RCC 7860 (cell line): ENCODE measurements at regions not wholly inside any gene's neighbourhood (a gene's known extent, or its start where the extent isn't known, plus 50 kb on each side); places are given as distances from the start of the nearest gene placed in this dataset.

Experiments used
- DNase-seq: peaks from one replicate; pipeline ENCODE4 v3.0.0-alpha.2; 2015; ENCODE audit warnings: low spot score
- FAIRE-seq: peaks from 2 replicates; lab custom pipeline; 2012; peaks lifted over from hg19 to GRCh38; lab: Jason Lieb, UNC

DNA sequence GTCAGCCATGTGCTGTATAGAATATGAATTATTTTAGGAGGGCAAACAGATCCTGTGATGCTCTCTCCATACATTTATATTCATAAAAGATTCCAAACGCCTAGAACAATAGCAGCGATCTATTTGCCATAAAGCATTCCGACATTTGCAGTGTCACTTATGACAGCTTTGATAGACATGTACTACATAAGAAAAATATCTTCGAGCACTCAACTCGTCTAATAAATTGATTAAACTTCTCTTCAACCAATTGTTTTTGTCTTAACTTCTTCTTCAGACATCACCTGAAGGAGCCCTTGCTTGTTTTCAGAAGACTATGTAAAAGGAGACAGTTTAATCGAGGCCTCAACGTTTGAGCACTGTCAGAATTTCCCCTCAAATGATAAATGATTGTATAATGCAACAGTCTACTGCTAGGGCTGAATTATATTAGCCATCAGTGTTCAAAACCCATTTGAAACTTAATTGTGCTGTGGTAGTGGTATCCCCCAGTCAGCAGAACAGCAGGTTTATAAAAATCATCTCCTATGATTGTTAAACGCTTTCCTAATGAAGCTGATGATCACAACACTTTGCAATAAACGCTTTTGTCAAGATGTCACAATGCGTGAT, 158.0 kb upstream of the MGMT start:
- FAIRE-seq: no peak
- no peak for DNase-seq

DNA sequence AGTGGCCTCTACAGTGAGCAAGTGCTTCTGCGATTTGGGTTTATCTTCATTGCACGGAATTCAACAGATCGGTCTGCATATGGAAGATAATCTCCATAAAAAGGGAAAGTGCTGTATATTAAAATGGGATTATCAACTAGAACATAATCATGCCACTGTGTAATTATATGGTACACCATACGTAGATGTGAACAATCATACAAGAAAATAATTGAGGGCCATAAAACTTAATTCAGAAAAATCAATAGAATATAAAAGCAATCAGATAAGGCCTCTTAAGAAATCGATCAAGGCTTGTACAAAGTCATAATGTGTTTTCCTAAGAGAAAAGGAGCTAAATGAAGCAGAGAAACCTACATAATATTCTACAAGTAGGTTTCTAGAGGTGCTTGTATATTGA, 157.5 kb upstream of the MGMT start:
- DNase-seq: no peak
- no peak for FAIRE-seq

DNA sequence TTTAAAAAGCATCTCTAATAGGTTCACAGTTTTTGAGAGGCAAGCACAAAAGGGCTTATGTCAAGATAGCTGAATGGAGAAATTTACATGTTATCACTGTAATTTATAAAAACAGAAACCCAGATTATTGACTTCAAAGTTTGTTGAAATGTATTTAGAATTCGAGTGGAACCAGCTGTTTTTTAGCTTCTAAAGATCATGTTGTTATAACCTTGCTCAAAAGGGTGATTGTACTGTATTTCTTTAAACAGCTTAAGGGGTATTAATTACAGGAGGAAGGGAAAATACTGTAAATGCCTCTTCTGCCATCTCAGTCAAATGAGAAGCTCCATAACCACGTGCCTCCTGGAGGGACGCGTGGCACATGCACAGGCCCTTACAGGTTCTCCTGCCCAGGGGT, 156.2 kb upstream of the MGMT start:
- DNase-seq (no peak), FAIRE-seq (no peak)

DNA sequence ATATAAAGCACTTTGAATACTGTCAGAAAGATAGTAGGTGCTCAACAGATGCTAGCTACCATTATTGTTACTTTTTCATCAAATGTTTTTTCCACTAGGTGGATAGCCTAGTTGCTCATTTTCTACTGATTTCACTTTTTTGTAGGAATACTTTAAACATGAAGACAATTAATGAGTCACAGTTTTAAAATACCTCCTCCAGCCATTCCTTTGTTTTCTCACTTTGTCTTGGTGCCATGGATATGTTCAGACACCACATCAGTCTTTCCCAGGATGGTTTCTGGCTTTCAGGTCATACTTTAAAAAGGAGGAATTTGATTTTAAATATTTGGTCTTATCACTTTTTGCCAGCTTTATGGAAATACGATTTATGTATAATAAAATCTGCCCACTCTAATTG, 147.1 kb upstream of the MGMT start:
- FAIRE-seq (no peak), DNase-seq (no peak)

DNA sequence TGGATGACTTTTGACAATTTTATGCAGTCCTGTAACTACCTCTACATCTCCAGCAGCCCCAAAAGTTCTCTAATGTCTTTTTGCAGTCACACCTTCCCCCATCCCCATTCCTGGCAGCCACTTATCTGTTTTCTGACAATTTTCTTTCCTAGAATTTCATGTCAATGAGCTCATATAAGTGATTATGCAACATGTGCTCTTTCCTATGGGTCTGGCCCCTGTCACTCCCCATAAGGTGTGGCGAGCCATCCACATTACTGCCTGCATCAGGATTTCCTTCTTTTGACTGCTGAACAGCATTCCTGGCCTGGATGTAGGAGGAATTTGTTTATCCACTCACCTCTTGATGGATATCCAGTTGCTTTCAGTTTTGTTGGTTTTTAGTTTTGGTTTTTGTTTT, 146.7 kb upstream of the MGMT start:
- DNase-seq (no peak), FAIRE-seq (no peak)

DNA sequence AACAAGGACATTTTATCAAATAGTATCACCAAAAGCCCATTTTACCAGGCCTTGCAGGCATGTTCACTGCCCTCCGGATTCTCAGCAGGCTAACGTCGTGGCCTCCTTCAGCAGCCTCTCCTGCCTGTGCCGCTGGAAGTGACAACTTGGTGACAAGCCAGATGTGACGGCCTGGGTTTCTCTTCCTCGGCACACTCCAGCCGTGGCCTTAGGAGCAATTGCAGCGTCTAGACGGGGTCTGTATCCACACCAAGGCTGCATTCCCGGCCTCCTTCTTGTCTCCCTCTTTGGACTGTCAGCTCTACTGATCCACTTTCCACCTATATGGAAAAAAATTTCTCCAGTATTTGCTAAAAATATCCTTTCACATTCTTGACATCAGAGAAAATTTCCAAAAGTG, 145.3 kb upstream of the MGMT start:
- DNase-seq: no peak
- FAIRE-seq: no peak

DNA sequence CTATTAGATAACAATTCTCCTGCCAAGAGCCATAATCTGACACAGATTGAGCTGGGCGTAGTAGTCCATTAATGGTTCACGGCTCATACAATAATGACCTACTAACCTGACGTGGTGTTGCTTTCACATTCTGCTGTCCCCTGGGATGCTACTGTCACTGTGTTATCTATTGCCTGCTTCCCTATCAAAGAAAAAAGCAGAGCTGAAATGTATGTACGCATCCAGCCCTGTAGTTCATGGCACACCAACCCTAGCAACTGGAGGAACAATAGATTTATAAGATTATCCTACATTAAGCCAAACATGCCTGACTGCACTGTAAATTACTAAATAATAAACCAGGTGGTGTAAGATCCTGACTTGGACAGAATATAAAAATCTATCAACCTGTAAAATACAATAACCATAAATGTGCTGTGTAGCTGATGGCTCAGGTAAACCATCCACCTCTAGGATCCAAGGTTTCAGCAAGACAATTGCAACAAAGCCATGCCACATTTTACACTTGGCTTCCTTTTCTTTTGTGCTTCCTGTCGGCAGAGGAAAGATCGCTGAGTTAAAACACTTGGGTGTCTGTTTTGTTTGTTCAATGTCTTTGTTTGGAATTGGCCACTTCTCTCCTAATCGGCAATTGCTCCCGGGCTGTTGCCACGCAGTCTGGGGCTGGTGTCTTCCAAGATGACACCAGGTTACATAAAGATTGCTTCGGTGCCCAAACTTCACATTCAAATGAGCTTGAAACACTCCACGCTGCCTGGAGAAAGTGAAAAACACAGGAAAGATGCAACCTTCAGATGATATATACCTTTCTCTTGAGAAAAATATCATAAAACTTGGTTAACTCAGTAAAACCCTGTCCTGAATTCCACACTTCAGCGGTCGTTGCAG, 143.9 kb upstream of the MGMT start:
- DNase-seq (no peak), FAIRE-seq (no peak)

DNA sequence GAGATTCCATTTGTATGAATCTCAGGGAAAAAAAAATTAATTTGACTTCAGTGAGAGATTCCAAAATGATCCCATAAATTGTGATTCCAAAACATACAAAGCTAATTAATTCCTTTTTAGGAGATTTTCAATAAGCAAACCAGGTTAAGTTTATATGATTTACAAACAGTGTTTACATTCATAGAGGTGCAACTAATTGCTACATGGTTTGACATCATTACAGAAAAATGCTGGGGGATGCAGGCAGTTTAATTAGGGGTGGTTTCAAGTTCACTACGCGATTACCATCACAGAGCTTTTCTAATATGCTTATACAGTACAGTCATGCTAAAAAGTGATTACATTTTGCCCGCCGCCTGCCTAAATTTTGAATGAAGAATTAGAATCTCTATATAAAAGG, 143.2 kb upstream of the MGMT start:
- FAIRE-seq: no peak
- no peak for DNase-seq

DNA sequence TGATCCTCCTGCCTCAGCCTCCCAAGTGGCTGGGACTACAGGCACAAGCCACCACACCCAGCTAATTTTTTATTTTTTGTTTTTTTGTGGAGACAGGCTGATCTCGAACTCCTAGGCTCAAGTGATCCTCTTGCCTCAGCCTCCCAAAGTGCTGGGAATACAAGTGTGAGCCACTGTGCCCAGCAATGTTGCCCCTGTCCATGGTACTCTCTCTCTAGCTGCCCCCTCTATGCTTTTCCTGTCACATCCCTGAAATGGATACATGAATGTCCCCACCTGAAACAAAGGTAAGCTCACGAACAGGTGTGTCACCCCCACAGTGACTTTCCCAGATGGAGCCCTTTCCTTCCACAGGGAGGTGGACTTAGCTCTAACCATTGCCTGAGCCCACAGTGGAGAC, 141.1 kb upstream of the MGMT start:
- no peak for FAIRE-seq
- no peak for DNase-seq

DNA sequence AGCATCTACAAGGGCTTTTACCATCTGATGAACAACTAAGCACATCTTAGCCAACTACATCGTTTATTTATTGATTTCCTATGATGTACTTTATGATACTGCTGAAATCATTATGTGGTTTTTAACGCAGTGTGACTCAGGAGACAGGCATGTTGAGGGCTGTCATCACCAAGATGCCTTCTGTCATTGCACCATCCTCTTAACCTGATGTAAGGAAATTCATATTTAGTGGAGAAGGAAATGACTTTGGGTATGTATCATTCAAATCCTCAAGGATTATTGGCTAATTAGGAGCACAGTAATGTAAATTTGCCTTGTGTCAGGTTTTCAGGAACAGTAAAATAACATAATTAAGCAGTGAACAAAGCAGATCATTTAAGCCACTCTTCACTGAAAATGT, 138.5 kb upstream of the MGMT start:
- no peak for DNase-seq
- no peak for FAIRE-seq

DNA sequence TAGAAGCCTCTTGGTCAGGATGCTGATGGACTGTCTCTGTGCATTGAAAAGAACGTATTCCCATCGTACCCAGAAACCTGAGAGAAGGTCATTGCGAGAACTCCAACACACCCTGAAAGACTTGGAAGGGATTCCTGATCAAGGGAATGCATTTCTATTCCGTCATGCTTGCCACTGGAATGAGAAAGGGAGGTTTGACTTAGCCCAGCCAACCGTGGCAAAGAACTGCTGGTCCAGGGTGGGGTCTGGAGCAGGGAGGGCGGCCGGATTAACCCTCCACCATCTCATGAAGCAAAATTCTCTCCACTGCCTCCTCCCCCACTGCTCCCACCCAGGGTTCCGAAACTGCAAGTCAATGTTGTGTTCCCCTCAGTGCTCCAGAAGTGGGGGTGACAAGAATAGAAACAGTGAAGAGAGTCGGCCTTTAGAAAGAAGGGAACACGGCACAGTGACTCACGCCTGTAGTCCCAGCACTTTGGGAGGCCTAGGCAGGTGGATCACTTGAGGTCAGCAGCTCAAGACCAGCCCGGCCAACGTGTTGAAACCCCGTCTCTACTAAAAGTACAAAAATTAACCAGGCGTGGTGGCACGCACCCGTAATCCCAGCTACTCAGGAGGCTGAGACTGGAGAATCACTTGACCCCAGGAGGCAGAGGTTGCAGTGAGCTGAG, 137.5 kb upstream of the MGMT start:
- DNase-seq (no peak), FAIRE-seq (no peak)

DNA sequence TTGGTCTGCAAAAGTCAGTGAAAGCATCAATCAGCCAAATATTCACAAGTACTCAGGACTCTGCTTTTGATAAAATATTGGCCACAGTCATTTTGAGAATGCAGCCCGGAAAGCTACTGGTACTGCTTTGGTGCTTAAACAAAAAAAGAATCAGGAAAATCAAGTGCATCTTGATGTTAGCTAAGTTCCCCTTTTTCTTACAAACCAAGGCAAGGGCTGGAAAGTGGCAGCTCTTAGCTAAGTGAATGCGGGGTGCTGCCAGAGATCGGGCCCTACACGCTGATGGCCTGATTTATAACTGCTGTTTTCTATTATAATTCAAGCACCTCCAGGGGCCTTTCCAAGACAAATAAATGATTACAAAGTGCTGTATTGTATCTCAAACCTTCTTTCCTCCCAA, 136.8 kb upstream of the MGMT start:
- no peak for DNase-seq
- no peak for FAIRE-seq

DNA sequence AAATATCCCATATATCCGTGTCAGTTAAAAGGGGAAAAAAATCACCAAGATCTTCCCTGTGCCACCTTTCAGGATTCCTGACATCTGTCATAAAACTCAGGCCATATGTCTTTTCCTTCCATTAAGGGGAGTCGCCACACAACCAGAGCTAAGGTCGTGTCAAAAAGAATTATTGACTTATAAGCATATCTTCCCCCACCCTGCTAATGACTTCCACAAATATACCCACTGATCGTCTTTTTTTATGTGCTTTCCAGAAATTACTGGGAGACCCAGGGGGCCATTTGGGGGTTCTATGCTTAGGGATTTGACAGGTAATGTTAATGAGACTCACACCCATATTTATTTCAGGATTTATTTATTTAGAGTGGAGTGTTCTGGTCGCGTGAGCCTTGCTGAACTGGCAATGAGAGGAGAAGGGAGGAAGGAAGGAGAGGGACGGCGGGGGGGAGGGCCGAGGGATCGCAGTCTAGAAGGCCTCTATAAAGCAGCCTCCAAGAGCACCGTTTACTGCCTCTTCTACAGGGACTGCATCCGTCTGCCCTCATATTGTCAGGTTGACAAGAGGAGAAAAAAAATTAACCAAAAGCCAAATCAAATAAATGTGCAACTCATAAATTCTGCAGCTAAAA, 135.7 kb upstream of the MGMT start:
- FAIRE-seq: no peak
- DNase-seq: no peak

DNA sequence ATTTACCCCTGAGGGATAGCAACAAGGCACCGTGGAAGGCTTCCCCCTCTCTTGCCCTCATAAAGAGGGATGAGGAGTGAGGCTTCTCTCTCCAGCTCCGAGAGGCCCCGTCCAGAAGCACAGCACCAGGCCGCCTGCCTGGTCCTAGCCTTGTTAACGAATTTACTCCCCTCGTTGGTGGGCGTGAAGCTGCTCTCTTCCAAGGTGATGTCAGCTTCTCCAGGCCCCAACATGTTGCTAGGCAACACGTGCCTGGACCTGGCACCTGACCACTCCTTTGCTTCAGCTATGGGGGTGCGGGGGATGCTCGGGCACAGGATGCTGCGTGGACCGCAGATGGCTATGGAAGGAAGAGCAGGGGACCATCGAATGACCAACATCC, 135.2 kb upstream of the MGMT start:
- DNase-seq: no peak
- FAIRE-seq: no peak

DNA sequence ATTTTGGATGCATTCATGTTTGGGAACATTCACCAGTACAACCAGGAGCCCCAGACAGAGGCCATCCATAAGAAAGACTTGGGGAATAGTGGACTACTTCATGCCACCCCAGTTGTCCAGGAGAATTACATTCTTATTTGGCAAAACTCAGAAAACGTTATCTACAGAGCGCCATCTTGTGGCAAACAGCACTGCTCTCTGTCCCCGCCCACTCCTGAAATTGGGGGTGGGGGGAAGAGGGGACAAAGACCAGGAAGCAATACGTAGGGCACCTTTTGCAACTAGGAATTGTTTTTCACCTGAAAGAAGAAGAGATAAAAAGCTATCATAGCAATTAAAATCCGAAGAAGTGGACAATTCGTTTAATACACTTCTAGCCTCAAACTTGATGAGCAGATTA, 134.6 kb upstream of the MGMT start:
- FAIRE-seq (no peak), DNase-seq (no peak)

DNA sequence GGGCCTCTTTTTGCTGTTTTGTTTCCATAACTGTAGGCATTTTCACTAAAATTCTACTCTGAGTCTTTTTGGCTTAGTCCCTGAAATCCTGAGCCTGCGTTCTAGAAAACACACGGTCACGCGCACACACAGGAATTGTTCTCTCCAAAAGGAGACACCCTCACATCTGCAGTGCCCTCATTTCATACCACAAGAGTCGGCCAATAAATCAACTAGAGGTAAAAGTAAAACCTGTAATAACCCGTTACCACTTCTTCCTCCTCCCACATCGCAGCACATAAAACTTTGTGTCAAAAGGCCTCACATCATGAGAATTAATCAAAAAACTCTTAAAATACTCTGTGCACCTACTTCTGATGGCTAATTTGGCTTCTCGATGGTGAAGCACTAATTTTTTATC, 133.3 kb upstream of the MGMT start:
- FAIRE-seq: no peak
- no peak for DNase-seq

DNA sequence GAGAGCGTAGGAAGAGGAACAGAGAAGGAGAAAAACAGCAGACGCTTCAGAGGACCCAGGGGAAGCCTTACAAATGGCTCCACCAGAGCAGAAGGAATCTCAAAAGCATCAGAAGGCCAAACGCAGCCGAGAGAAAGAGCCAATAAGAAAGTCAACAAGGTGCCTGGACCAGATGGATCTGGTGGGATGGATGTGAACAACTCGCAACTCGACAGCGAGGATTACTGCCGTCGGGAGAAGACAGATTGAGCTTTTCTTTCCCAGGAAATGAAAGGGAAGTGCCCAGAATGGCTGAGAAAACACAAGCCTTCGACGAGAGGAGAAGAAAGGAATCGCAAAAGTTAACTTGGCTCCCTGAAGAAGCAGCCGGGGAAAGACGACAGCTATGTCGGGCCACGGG, 132.8 kb upstream of the MGMT start:
- FAIRE-seq: no peak
- DNase-seq: no peak

DNA sequence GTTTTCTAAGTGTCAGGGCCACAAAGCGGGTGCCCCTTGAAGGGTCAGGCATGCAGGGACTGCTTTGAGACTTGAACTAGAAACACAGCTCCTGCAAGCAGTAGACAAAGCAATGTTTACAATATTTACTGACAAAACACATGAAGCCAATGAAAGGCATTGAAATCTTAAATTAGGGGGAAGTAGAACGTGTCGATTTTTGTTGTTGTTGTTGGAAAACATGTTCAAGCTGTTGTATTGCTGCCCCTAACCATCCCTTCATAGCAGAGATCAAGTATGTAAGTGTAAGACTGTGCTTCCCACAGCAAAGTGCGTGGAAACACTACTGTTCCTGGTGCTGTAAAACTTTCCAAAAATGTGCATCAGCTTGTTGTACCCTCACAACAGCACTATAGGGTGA, 131.6 kb upstream of the MGMT start:
- FAIRE-seq (no peak), DNase-seq (no peak)

DNA sequence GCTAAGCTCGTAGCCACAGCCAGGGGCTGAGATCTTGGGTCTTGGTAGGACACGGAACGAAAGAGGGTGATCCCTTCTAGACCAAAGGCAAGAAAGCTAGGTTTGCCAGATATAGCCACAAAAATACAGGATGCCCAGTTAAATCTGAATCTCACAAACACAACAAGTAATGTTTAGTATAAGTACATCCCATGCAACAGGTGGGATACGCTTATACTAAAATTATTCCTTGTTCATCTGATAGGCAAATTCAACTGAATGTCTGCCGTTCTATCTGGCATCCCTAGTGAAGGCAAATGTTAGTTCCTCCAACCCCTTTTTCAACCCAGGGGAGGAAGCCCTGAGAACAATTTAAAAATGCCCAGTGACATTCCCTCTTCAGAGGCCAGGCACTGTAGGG, 131.1 kb upstream of the MGMT start:
- DNase-seq: no peak
- FAIRE-seq: no peak

DNA sequence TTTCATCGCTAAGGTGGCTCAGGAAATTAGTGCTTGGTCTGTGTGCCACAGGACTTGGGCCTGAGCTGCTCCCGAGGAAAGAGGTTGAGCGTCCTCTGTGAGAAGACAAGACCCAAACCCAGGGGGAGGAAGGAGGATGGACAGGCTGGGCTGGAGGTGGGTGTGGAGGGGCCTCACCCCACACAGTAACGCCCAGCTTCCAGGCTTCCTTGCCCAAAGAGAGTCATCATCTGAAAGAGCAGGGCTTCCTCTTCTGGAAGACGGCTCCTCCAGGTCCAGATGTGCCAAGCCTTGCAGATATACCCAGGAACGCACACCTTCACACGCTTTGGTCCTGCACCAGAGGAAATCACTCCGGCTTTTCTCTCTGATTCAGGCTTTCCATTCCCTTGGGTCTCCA, 127.8 kb upstream of the MGMT start:
- no peak for FAIRE-seq
- DNase-seq: no peak

DNA sequence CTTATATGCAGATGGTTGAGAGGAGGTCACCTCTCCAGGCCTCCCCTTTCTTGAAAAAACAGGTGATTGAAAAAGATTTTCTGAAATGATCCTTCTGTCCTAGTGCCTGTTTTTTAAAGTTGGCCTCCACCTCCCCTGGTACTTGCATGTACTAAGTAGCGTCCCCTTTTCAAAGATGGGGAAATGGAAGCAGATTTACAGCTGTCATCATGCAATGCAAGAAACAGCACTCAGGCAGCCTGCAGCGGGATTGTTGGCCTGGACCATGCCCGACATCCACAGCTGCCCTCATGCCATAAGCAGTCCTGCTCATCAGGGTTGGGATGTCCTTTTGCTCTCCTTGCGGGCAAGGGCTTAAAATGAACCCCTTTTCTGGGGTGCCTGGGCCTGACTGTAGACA, 127.2 kb upstream of the MGMT start:
- DNase-seq (no peak), FAIRE-seq (no peak)

DNA sequence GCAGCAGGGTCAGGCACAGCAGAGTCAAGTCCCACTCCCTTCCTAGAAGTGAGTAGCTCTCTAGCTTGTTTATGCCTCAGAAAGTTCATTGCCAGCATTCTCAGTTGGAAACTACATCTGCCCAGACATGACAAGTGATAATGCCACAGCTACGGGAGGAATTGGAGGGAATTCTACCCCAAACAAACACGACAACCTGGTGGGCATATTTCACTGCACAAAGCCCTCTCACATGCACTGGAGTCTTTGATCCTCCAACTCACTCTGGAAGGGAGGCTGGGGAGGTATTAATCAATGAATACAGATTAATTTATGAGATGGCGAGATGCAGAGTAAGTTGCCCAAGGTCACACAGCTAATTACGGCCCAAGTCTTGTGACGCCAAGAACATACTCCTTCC, 126.0 kb upstream of the MGMT start:
- FAIRE-seq: no peak
- no peak for DNase-seq
